ENCODE measurements at regions not wholly inside any gene's neighbourhood (a gene's known extent, or its start where the extent isn't known, plus 50 kb on each side); places are given as distances from the start of the nearest gene placed in this dataset.
"Not testable (repeated sequence)": the region's sequence is repeated elsewhere in the genome, so short reads cannot be mapped to it uniquely, and the experiment has no call there.

- DNase-seq (ENCODE audit: low read depth), result no peak
Measured at GRCh38 chr3:73179601-73180000, 118.1 kb downstream of the EBLN2 start.

- DNase-seq (ENCODE audit: low read depth), result no peak
Measured at GRCh38 chr3:73186741-73187140, 125.3 kb downstream of the EBLN2 start.

GRCh38 chr3:73187328-73187727, 125.9 kb downstream of the EBLN2 start:
- no peak for DNase-seq (ENCODE audit: low read depth)

GRCh38 chr3:73188707-73189106, 127.2 kb downstream of the EBLN2 start:
- DNase-seq (ENCODE audit: low read depth), result no peak

GRCh38 chr3:73192036-73192738, 130.7 kb downstream of the EBLN2 start:
- no peak for DNase-seq (ENCODE audit: low read depth)

- not testable (repeated sequence) for DNase-seq (ENCODE audit: low read depth)
Measured at GRCh38 chr3:73193943-73194342, 132.5 kb downstream of the EBLN2 start.

- DNase-seq (ENCODE audit: low read depth), result no peak
Measured at GRCh38 chr3:73197187-73197586, 135.7 kb downstream of the EBLN2 start.

- no peak for DNase-seq (ENCODE audit: low read depth)
Measured at GRCh38 chr3:73203101-73203500, 141.6 kb downstream of the EBLN2 start.

- no peak for DNase-seq (ENCODE audit: low read depth)
Measured at GRCh38 chr3:73203633-73204032, 142.2 kb downstream of the EBLN2 start.

GRCh38 chr3:73204841-73205240, 143.4 kb downstream of the EBLN2 start:
- no peak for DNase-seq (ENCODE audit: low read depth)

- no peak for DNase-seq (ENCODE audit: low read depth)
Measured at GRCh38 chr3:73206030-73206429, 144.6 kb downstream of the EBLN2 start.

- DNase-seq (ENCODE audit: low read depth), result no peak
Measured at GRCh38 chr3:73207946-73208440, 146.5 kb downstream of the EBLN2 start.

GRCh38 chr3:73210759-73211158, 149.3 kb downstream of the EBLN2 start:
- no peak for DNase-seq (ENCODE audit: low read depth)

- DNase-seq (ENCODE audit: low read depth), result no peak
Measured at GRCh38 chr3:73212683-73213082, 151.2 kb downstream of the EBLN2 start.

GRCh38 chr3:73213896-73214295, 152.4 kb downstream of the EBLN2 start:
- no peak for DNase-seq (ENCODE audit: low read depth)

GRCh38 chr3:73214846-73215245, 153.4 kb downstream of the EBLN2 start:
- DNase-seq (ENCODE audit: low read depth), result no peak

GRCh38 chr3:73215281-73215680, 153.8 kb downstream of the EBLN2 start:
- no peak for DNase-seq (ENCODE audit: low read depth)

GRCh38 chr3:73215901-73216300, 154.4 kb downstream of the EBLN2 start:
- DNase-seq (ENCODE audit: low read depth), result no peak

GRCh38 chr3:73216310-73216709, 154.9 kb downstream of the EBLN2 start:
- DNase-seq (ENCODE audit: low read depth), result no peak

- DNase-seq (ENCODE audit: low read depth), result no peak
Measured at GRCh38 chr3:73222126-73222525, 160.7 kb downstream of the EBLN2 start.

GRCh38 chr3:73225146-73225855, 163.8 kb downstream of the EBLN2 start:
- DNase-seq (ENCODE audit: low read depth), result no peak

- no peak for DNase-seq (ENCODE audit: low read depth)
Measured at GRCh38 chr3:73225991-73226390, 164.5 kb downstream of the EBLN2 start.

GRCh38 chr3:73228000-73228399, 166.5 kb downstream of the EBLN2 start:
- DNase-seq (ENCODE audit: low read depth), result no peak

GRCh38 chr3:73228437-73228836, 167.0 kb downstream of the EBLN2 start:
- no peak for DNase-seq (ENCODE audit: low read depth)
